ENCODE measurements at regions not wholly inside any gene's neighbourhood (a gene's known extent, or its start where the extent isn't known, plus 50 kb on each side); places are given as distances from the start of the nearest gene placed in this dataset.

GRCh38 chr13:33723365-33723764, 94.6 kb upstream of the RFC3 start:
- no peaks in the 10 kb centered on the region for H3K9me3 ChIP-seq
- H3K27me3 ChIP-seq: no peaks in the 10 kb centered on the region
- H3K27ac ChIP-seq: no peak overlapping the region
- peaks cover 7 to 9% of the 10 kb centered on the region in 2 experiments for H3K4me1 ChIP-seq (ENCODE audit: control insufficient read depth in 1 of 2, insufficient read depth in 1 of 2, low read depth in 1 of 2, low read length in 1 of 2)
- H3K4me3 ChIP-seq (ENCODE audit: low read depth in 1 of 2, low read length in 1 of 2): no peak overlapping the region
- TF ChIP-seq CTCF (IDR thresholded peaks at IDR 0.05): no peak
- H3K36me3 ChIP-seq: no peaks in the 10 kb centered on the region

- Histone ChIP-seq H3K4me3 (ENCODE audit: low read depth in 1 of 2, low read length in 1 of 2) (no peak overlapping the region), H3K36me3 (no peaks in the 10 kb centered on the region), H3K27ac (no peak overlapping the region), H3K27me3 (no peaks in the 10 kb centered on the region), H3K4me1 (ENCODE audit: control insufficient read depth in 1 of 2, insufficient read depth in 1 of 2, low read depth in 1 of 2, low read length in 1 of 2) (peaks cover 13 to 14% of the 10 kb centered on the region in 2 experiments), H3K9me3 (no peaks in the 10 kb centered on the region)
- TF ChIP-seq CTCF (IDR thresholded peaks at IDR 0.05): peak; percentile 51
These were observed 94.0 kb upstream of the RFC3 start for GRCh38 chr13:33723772-33724435.

- no peaks in the 10 kb centered on the region for H3K36me3 ChIP-seq
- H3K4me3 ChIP-seq (ENCODE audit: low read depth in 1 of 2, low read length in 1 of 2): no peak overlapping the region
- H3K27me3 ChIP-seq: no peaks in the 10 kb centered on the region
- no peaks in the 10 kb centered on the region for H3K9me3 ChIP-seq
- H3K4me1 ChIP-seq (ENCODE audit: control insufficient read depth in 1 of 2, insufficient read depth in 1 of 2, low read depth in 1 of 2, low read length in 1 of 2): peaks cover 27 to 29% of the 10 kb centered on the region in 2 experiments
- no peak overlapping the region for H3K27ac ChIP-seq
- no peak for TF ChIP-seq CTCF (IDR thresholded peaks at IDR 0.05)
These were observed 92.6 kb upstream of the RFC3 start for GRCh38 chr13:33725340-33725739.

GRCh38 chr13:33727297-33728083, 90.5 kb upstream of the RFC3 start:
- Histone ChIP-seq H3K9me3 (no peaks in the 10 kb centered on the region), H3K36me3 (no peaks in the 10 kb centered on the region), H3K27ac (peak overlapping the region; percentile 95), H3K4me3 (ENCODE audit: low read depth in 1 of 2, low read length in 1 of 2) (peak overlapping the region in 1 of 2 experiments; percentile 28), H3K27me3 (no peaks in the 10 kb centered on the region), H3K4me1 (ENCODE audit: control insufficient read depth in 1 of 2, insufficient read depth in 1 of 2, low read depth in 1 of 2, low read length in 1 of 2) (peaks cover 43 to 50% of the 10 kb centered on the region in 2 experiments)
- no peak for TF ChIP-seq CTCF (IDR thresholded peaks at IDR 0.05)

GRCh38 chr13:33728271-33729037, 89.5 kb upstream of the RFC3 start:
- H3K27me3 ChIP-seq: no peaks in the 10 kb centered on the region
- H3K36me3 ChIP-seq: no peaks in the 10 kb centered on the region
- no peak for TF ChIP-seq CTCF (IDR thresholded peaks at IDR 0.05)
- H3K4me1 ChIP-seq (ENCODE audit: control insufficient read depth in 1 of 2, insufficient read depth in 1 of 2, low read depth in 1 of 2, low read length in 1 of 2): peaks cover 43 to 51% of the 10 kb centered on the region in 2 experiments
- H3K27ac ChIP-seq: peak overlapping the region; percentile 95
- no peaks in the 10 kb centered on the region for H3K9me3 ChIP-seq
- H3K4me3 ChIP-seq (ENCODE audit: low read depth in 1 of 2, low read length in 1 of 2): peak overlapping the region; percentile 8 to 28

All from neutrophil (primary cell).